Activated T-cell treated with anti-CD3 and anti-CD28 coated beads, Interleukin-2, amount 50 U/mL, for 24 hours (primary cell): ENCODE measurements at regions not wholly inside any gene's neighbourhood (a gene's known extent, or its start where the extent isn't known, plus 50 kb on each side); places are given as distances from the start of the nearest gene placed in this dataset.

Experiments
- DNase-seq: peaks from one replicate; pipeline ENCODE4 v3.0.0-alpha.2; 2020
- H3K27ac Mint-ChIP-seq: 2 replicates; pipeline ENCODE4 v1.8.0; 2020; ENCODE audit warnings: mild to moderate bottlenecking, mixed read lengths
- H3K27me3 Mint-ChIP-seq: 2 replicates; pipeline ENCODE4 v1.8.0; 2020; ENCODE audit warnings: mixed read lengths
- H3K36me3 Mint-ChIP-seq: 2 replicates; pipeline ENCODE4 v1.8.0; 2020; ENCODE audit warnings: low read depth, mixed read lengths
- H3K4me1 Mint-ChIP-seq: 2 replicates; pipeline ENCODE4 v1.8.0; 2020; ENCODE audit warnings: low read depth, mixed read lengths
- H3K4me3 Mint-ChIP-seq: 2 replicates; pipeline ENCODE4 v1.8.0; 2020; ENCODE audit warnings: mild to moderate bottlenecking, moderate library complexity, mixed read lengths
- H3K9me3 Mint-ChIP-seq: 2 replicates; pipeline ENCODE4 v1.8.0; 2020; ENCODE audit warnings: mixed read lengths

DNA sequence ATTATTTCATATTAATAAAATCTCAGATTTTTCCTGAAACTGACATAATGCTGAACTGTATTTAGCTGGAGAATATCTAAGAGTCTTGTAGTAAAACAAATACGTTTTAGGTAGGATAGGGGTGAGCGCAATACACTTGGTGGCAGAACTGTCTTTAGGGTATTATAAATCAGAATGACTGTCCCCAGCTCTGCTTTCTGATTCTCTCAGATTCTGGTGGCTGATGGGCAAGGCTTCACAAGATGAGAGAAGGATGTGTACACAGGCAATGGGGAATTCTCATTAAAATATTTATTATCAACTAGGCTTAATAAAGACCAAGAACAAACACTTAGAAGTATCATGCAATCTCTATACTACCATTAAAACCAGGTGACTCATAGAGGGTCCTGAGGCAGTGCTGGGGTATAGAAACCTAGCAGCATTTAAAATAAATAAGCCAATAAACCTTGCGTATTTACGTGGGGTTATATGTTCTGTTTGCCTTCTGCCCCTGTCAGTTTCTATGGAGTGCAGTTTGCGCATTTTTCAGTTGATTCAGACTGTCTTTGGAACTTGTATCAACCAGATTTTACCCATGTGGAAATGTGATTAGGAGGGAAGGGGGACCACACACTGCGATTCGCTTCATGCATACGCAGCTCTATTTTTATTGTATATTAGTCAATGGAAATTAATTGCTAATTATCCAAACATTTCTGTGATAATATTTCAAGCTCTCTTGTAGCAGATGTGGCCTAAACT is 1150.7 kb upstream of the WWC1 start:
- no peak overlapping the region for H3K27ac Mint-ChIP-seq
- H3K4me1 Mint-ChIP-seq, result no peaks in the 10 kb centered on the region
- peaks cover 16% of the 10 kb centered on the region for H3K9me3 Mint-ChIP-seq
- no peaks in the 10 kb centered on the region for H3K36me3 Mint-ChIP-seq
- no peaks in the 10 kb centered on the region for H3K27me3 Mint-ChIP-seq
- no peak for DNase-seq
- no peak overlapping the region for H3K4me3 Mint-ChIP-seq

DNA sequence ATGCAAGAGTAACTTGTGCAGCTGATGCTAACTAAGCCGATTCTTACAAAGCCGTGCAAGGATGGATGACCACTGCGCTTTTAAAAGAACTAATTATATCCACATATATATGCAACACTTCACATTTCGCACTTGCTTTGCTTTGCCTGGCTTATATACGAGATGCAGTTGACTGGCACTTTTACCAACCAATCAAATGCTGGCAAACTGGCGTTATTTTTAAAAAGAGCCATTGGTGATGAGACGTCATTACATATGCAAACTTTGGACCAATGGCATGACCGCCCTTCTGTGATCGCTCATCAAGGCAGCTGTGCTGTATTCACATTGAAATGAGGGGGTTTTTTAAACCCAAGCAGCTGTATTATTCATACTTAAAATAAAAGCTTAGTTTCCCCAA is 1147.7 kb upstream of the WWC1 start:
- Mint-ChIP-seq H3K4me3 (no peak overlapping the region), H3K27ac (no peak overlapping the region), H3K4me1 (no peaks in the 10 kb centered on the region)

DNA sequence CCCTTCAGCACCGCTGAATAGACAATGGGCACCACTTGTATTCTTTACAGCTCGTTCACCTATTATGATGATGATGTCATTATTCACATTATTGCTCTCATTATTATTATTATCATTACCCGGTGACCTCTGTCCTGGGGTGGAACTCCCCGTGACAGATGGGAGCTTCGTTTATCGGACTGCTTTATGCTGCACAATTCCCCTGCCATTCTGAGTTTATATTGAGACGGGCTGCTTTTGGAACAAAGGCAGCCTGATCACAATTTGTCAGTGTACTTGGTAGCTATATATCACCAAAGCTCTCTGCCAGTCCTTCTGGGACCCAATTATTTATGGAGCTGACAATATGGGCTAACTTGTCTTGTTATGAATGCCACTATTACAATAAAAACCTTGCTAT is 1145.6 kb upstream of the WWC1 start:
- Mint-ChIP-seq H3K27ac (no peak overlapping the region), H3K9me3 (peaks cover 10% of the 10 kb centered on the region), H3K36me3 (no peaks in the 10 kb centered on the region), H3K4me1 (no peaks in the 10 kb centered on the region), H3K4me3 (no peak overlapping the region), H3K27me3 (no peaks in the 10 kb centered on the region)
- DNase-seq, result no peak

More for the DNA sequence above, 1147.7 kb upstream of the WWC1 start:
- Mint-ChIP-seq H3K9me3 (peaks cover 10% of the 10 kb centered on the region), H3K36me3 (no peaks in the 10 kb centered on the region), H3K27me3 (no peaks in the 10 kb centered on the region)
- no peak for DNase-seq

DNA sequence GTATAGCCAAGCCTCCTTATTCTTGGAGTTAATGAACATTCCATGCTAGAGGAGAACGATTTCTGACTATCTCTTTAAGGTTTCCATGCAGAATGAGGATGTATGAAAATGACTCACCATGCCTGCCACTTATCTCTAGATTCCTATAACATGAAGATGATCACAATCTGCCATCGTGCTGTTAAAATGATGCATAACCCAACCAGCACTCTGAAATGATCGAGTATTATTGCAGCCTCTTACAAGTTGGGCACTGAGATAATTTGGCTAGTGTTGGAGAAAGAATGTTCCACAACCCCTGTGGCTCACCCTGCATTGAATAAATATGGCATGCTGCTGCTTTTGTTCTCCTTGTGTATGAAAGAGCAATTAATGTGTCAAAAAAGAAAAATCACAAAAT is 1143.6 kb upstream of the WWC1 start:
- H3K4me3 Mint-ChIP-seq, result no peak overlapping the region
- no peaks in the 10 kb centered on the region for H3K4me1 Mint-ChIP-seq
- H3K27me3 Mint-ChIP-seq, result no peaks in the 10 kb centered on the region
- peaks cover 10% of the 10 kb centered on the region for H3K9me3 Mint-ChIP-seq
- no peak overlapping the region for H3K27ac Mint-ChIP-seq
- H3K36me3 Mint-ChIP-seq, result no peaks in the 10 kb centered on the region
- DNase-seq, result no peak

DNA sequence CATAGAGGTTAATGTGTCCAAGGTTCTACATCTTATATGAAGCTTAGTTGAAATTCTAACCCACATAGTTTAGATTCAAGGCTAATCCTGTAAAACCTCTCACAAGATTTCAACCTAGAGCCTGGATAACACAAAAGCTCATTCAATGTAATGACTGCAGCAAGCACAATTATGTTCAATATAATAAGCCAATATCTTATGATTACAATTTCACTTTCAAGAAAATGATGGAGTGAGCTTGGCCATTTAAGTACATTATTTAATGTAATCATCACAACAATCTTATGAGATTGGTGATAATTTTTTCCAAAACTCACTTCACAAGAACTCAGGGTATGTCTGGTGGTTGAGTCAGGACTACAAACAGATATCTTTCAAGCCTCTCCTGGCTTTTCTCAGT is 1140.8 kb upstream of the WWC1 start:
- no peaks in the 10 kb centered on the region for H3K4me1 Mint-ChIP-seq
- no peak overlapping the region for H3K27ac Mint-ChIP-seq
- H3K9me3 Mint-ChIP-seq, result peaks cover 9% of the 10 kb centered on the region
- no peak for DNase-seq
- H3K36me3 Mint-ChIP-seq, result no peaks in the 10 kb centered on the region
- H3K4me3 Mint-ChIP-seq, result no peak overlapping the region
- no peaks in the 10 kb centered on the region for H3K27me3 Mint-ChIP-seq

DNA sequence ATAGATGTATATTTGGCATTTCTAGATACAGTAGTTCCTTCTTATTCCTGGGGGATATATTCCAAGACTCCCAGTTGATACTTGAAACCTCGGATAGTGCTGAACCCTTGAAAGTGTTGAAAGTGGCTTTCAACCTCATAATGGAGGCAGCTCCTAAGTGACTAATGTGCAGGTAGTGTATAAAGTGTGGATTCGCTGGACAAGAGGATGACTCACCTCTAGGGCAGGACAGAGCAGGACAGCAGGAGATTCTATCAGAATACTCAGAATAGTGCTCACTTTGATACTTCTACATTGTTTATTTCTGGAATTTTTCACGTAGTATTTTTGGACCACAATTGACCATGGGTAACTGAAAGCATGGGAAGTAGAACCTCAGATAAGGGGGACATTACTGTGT is 1138.9 kb upstream of the WWC1 start:
- H3K27me3 Mint-ChIP-seq, result no peaks in the 10 kb centered on the region

DNA sequence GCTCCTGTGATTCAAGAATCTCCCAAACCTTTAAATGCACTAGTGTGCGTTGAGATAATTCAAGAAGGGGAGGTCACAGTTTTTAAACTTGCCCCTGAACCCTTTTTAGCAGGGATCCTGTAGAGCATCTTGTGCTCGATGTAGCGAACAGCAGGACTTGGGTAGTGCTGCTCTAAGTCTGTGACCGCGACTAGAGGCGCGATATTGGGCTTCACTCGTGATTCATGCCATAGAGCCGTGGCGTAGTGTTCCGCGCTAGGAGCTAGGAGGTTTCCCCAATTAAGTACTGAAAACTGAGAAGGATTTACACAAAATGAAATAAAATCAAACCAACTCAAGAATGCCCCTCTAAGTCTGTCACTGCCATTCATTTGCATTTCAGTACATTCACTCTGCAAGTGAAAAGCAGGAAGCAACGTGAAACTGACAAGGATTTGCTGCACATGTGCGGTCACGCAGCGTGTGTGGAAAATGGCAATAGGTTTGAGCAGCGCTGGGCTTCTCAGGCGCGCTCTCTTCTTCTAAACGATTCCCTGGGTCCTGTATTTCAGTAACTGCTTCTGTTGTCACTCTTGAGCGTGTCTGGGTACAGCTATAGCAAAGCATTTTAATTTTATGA is 1135.9 kb upstream of the WWC1 start:
- no peaks in the 10 kb centered on the region for H3K36me3 Mint-ChIP-seq
- H3K4me3 Mint-ChIP-seq, result no peak overlapping the region
- H3K27ac Mint-ChIP-seq, result no peak overlapping the region
- H3K27me3 Mint-ChIP-seq, result no peaks in the 10 kb centered on the region
- peaks cover 3% of the 10 kb centered on the region for H3K9me3 Mint-ChIP-seq
- DNase-seq, result no peak
- no peaks in the 10 kb centered on the region for H3K4me1 Mint-ChIP-seq

More for the DNA sequence above, 1138.9 kb upstream of the WWC1 start:
- Mint-ChIP-seq H3K36me3 (no peaks in the 10 kb centered on the region), H3K4me3 (no peak overlapping the region), H3K4me1 (no peaks in the 10 kb centered on the region), H3K27ac (no peak overlapping the region), H3K9me3 (peaks cover 3% of the 10 kb centered on the region)
- DNase-seq, result no peak

DNA sequence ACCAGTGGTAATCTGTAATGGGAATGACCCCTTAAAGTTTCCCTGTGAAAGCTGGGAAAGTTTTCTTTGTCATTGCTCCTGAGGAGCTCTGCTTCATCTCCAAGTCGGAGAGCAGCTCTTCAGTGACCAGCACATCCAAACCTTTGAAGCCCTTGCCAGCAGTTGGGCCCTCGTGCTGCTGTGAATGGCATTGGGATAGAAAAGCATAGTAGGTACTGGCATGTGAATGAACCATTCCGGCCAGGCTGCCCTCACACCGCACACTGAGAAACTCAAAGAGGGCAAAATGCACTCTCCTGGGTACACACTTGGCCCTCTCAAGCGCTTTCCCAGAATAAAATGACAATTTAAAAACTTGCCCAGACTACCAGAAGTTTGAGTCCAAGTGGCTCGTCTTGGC is 1135.0 kb upstream of the WWC1 start:
- no peak overlapping the region for H3K27ac Mint-ChIP-seq
- no peak for DNase-seq
- H3K4me3 Mint-ChIP-seq, result no peak overlapping the region
- peaks cover 3% of the 10 kb centered on the region for H3K9me3 Mint-ChIP-seq
- no peaks in the 10 kb centered on the region for H3K4me1 Mint-ChIP-seq
- H3K27me3 Mint-ChIP-seq, result no peaks in the 10 kb centered on the region
- no peaks in the 10 kb centered on the region for H3K36me3 Mint-ChIP-seq

DNA sequence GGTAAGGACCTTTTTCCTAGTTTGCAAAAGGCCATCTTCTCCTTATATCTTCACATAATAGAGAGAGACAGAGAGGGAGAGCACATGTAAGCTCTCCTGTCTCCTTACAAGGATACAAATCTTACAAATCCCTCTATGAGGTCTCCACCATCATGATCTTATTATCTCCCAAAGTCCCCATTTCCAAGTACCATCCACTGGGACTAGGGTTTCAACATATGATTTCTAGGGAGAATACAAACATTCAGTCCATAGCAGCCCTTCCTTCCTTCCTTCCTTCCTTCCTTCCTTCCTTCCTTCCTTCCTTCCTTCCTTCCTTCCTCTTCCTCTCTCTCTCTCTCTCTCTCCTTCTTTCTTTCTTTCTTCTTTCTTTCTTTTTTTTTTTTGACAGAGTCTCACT is 1132.9 kb upstream of the WWC1 start:
- Mint-ChIP-seq H3K9me3 (peaks cover 3% of the 10 kb centered on the region), H3K4me3 (no peak overlapping the region), H3K27ac (no peak overlapping the region), H3K36me3 (no peaks in the 10 kb centered on the region), H3K4me1 (no peaks in the 10 kb centered on the region), H3K27me3 (no peaks in the 10 kb centered on the region)
- DNase-seq, result no peak

DNA sequence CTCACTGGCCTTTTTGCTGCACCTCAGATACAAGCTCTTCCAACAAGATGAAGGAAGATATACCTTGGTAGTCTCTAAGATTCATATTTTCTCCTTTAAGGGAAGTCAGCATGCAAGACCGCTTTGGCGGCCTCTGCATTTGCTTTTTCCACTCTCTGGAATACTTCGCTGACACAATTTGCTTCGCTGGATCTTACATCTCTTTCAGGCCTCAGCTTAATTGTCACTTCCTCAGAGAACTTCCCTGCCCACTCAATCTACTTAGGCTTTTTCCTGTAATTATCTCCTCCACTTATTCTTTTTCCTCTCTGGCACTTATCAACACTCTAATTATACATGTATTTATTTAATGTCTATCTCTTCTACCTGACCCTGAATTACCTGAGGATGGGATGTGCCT is 1131.1 kb upstream of the WWC1 start:
- Mint-ChIP-seq H3K4me1 (no peaks in the 10 kb centered on the region), H3K36me3 (no peaks in the 10 kb centered on the region), H3K27ac (no peak overlapping the region), H3K4me3 (no peak overlapping the region), H3K27me3 (no peaks in the 10 kb centered on the region), H3K9me3 (no peaks in the 10 kb centered on the region)
- no peak for DNase-seq

DNA sequence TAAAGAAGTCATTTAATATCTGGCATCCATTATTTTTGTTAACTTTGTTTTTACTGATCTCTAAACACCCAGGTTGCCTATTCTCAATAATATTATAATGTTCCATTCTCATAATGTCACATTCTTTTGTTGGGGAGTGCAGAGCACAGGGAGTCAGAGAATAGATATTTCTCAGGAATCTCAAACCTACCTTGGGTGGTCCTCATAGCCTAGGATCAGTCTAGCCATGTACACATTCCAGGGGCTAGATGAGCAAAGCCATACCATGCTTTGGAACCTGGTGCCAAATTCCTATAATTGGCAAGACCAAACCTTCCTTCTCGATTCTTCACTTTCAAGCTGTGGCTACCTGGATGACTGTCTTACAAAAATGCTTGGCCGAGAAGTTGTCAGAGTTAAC is 1124.7 kb upstream of the WWC1 start:
- H3K4me1 Mint-ChIP-seq, result no peaks in the 10 kb centered on the region
- H3K36me3 Mint-ChIP-seq, result no peaks in the 10 kb centered on the region
- H3K4me3 Mint-ChIP-seq, result no peak overlapping the region

DNA sequence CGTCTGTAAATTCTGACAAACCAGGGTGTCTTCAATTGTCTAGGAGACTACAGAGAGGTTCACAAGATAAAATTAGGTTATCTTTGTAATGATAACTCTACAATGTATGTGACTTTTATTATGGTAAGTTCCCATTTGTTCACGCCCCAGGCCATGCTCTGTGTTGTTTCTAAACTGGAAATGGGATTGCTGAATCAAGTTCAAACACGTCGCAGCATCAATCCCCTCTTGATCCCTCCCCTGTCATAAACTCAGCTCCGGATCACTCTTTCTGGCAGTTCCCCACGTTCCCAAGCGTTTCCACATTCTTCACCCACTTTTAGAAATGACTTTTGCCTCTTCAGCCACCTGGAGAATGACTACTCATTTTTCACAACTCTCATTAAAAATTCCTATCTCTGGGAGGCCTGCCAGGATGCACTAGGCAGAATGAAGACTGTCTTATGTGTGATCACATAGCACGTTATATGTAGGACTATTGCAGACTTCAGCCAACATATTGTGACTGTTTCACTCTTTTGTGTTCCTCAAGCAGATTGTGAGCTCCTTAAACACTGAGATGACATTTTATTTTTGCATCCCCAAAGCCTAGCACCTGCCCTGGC is 1124.2 kb upstream of the WWC1 start:
- peaks cover 11% of the 10 kb centered on the region for H3K9me3 Mint-ChIP-seq

More for the DNA sequence above, 1124.7 kb upstream of the WWC1 start:
- Mint-ChIP-seq H3K9me3 (peaks cover 11% of the 10 kb centered on the region), H3K27me3 (no peaks in the 10 kb centered on the region), H3K27ac (no peak overlapping the region)
- DNase-seq, result no peak

DNA sequence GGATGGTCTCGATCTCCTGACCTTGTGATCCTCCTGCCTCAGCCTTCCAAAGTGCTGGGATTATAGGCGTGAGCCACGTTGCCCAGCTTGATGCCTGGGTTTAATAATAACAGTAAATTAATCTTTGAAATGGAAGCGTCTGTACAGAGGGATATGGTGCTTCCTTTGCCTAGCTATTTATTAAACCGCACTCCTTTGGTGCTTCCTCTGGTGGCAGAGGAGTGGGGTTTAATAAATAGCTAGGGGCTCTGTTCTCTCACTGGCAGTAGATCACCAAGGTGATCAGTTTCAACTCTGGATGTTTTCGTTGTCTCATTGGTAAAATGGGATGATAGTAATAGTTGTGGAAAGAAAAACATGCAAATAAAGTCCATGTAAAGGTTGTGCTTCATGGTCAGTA is 1122.5 kb upstream of the WWC1 start:
- Mint-ChIP-seq H3K9me3 (peaks cover 11% of the 10 kb centered on the region), H3K27me3 (no peaks in the 10 kb centered on the region), H3K27ac (no peak overlapping the region), H3K4me3 (no peak overlapping the region), H3K36me3 (no peaks in the 10 kb centered on the region), H3K4me1 (no peaks in the 10 kb centered on the region)
- DNase-seq, result no peak

More for the DNA sequence above, 1124.2 kb upstream of the WWC1 start:
- H3K4me1 Mint-ChIP-seq, result no peaks in the 10 kb centered on the region
- no peaks in the 10 kb centered on the region for H3K36me3 Mint-ChIP-seq
- no peaks in the 10 kb centered on the region for H3K27me3 Mint-ChIP-seq
- H3K4me3 Mint-ChIP-seq, result no peak overlapping the region
- no peak overlapping the region for H3K27ac Mint-ChIP-seq
- no peak for DNase-seq

DNA sequence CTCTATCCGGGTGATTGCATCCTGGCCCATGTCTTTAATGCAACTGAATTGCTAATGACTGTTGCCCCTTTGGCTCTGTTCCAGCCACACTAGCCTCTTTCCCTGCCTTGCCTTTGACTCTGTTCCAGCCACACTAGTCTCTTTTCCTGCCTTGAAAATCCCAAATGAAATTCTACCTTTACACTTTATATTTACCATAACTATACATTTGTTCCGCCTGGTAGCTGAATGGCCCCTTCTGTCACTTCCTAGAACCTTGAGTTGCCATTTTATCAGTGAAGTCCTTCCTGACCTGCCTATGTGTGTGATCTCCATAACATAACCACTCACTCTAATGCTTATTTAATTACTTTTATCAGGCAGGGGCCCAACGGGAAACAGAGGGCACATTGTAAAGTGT is 1120.4 kb upstream of the WWC1 start:
- H3K4me3 Mint-ChIP-seq, result no peak overlapping the region
- H3K27me3 Mint-ChIP-seq, result no peaks in the 10 kb centered on the region

DNA sequence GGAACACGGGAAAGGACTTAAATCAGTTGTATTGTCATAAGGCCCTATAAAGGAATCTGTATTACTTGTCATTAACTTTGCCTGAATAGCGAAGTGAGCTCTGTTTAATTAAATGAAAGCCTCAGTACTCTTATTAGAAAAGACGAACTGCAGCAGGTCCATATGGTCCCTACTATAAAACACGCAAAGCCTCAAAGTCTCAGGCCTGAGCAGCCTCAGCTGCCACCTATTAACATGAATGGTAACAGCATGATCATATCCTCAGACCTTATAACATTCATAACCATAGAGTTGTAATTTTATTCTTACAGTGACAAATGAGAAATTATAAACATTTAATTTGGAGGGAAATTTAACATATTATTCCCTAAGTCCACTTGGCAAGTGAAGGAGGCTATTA is 1113.7 kb upstream of the WWC1 start:
- no peak for DNase-seq
- H3K36me3 Mint-ChIP-seq, result no peaks in the 10 kb centered on the region
- no peak overlapping the region for H3K27ac Mint-ChIP-seq
- no peak overlapping the region for H3K4me3 Mint-ChIP-seq
- H3K27me3 Mint-ChIP-seq, result no peaks in the 10 kb centered on the region
- H3K9me3 Mint-ChIP-seq, result peaks cover 8% of the 10 kb centered on the region
- no peaks in the 10 kb centered on the region for H3K4me1 Mint-ChIP-seq

More for the DNA sequence above, 1120.4 kb upstream of the WWC1 start:
- Mint-ChIP-seq H3K9me3 (peaks cover 14% of the 10 kb centered on the region), H3K27ac (no peak overlapping the region), H3K36me3 (no peaks in the 10 kb centered on the region), H3K4me1 (no peaks in the 10 kb centered on the region)
- no peak for DNase-seq
